Common myeloid progenitor, CD34-positive (primary cell): ENCODE measurements at regions not wholly inside any gene's neighbourhood (a gene's known extent, or its start where the extent isn't known, plus 50 kb on each side); places are given as distances from the start of the nearest gene placed in this dataset.

ENCODE experiments used
- CTCF ChIA-PET: fragments of 350-600 bp; sonication (Branson Sonifier 250); formaldehyde crosslinking; loops from one replicate; lab custom pipeline; 2021; ENCODE audit warnings: antibody characterized with exemption; lab: Charles Lee
- POLR2A ChIA-PET: fragments of 350-600 bp; sonication (Branson Sonifier 250); formaldehyde crosslinking; loops from one replicate; lab custom pipeline; 2021; ENCODE audit warnings: antibody characterized with exemption; lab: Charles Lee
- DNase-seq, 3 donors: peaks; one replicate each; pipeline versions ENCODE4 v3.0.0 to v3.0.0-alpha.2; 2013
- H3K27ac ChIP-seq, 2 experiments: 1 replicate in 1 of 2; 2 replicates in 1 of 2; pipeline ENCODE4 v1.7.0; 2013; ENCODE audit warnings: inconsistent platforms in 2 of 2, low read length in 2 of 2, mild to moderate bottlenecking in 2 of 2, low read depth in 1 of 2, moderate library complexity in 1 of 2; ENCODE audit not compliant: severe bottlenecking in 2 of 2, insufficient read depth in 1 of 2, poor library complexity in 1 of 2
- H3K27me3 ChIP-seq, 5 experiments: replicated peaks in 2 of 5; 1 replicate in 3 of 5; 2 replicates in 2 of 5; pipeline versions ENCODE4 v1.6.1 to v1.7.0; 2013; ENCODE audit warnings: low read length in 4 of 5, mild to moderate bottlenecking in 2 of 5, moderate library complexity in 2 of 5, inconsistent platforms in 1 of 5; ENCODE audit not compliant: insufficient read depth in 5 of 5, control insufficient read depth in 4 of 5
- H3K36me3 ChIP-seq, 4 experiments: 1 replicate in 2 of 4; 2 replicates in 2 of 4; pipeline versions ENCODE4 v1.6.1 to v1.7.0; 2013; ENCODE audit warnings: low read length in 3 of 4, control low read depth in 1 of 4, mild to moderate bottlenecking in 1 of 4; ENCODE audit not compliant: control insufficient read depth in 4 of 4, insufficient read depth in 4 of 4
- H3K4me1 ChIP-seq, 4 experiments: 1 replicate in 3 of 4; 2 replicates in 1 of 4; pipeline versions ENCODE4 v1.6.1 to v1.7.1; 2013; ENCODE audit warnings: low read length in 3 of 4, mild to moderate bottlenecking in 3 of 4, control low read depth in 1 of 4, inconsistent platforms in 1 of 4, moderate library complexity in 1 of 4; ENCODE audit not compliant: control insufficient read depth in 4 of 4, insufficient read depth in 4 of 4; ENCODE audit errors: control extremely low read depth in 1 of 4
- H3K4me3 ChIP-seq, 7 experiments: 1 replicate in 4 of 7; 2 replicates in 3 of 7; pipeline versions ENCODE4 v1.5.1 to v1.7.0; 2013; ENCODE audit warnings: mild to moderate bottlenecking in 7 of 7, low read length in 6 of 7, moderate library complexity in 6 of 7, inconsistent platforms in 2 of 7, low read depth in 2 of 7, control low read depth in 1 of 7; ENCODE audit not compliant: insufficient read depth in 4 of 7, control insufficient read depth in 1 of 7; ENCODE audit errors: extremely low read depth in 1 of 7
- H3K9me3 ChIP-seq, 5 experiments: 1 replicate in 4 of 5; 2 replicates in 1 of 5; pipeline versions ENCODE4 v1.6.1 to v1.7.1; 2013; ENCODE audit warnings: low read length in 4 of 5, mild to moderate bottlenecking in 2 of 5, inconsistent platforms in 1 of 5, low read depth in 1 of 5, moderate library complexity in 1 of 5; ENCODE audit not compliant: control insufficient read depth in 4 of 5, insufficient read depth in 2 of 5; ENCODE audit errors: control extremely low read depth in 1 of 5
- WGBS: methylation state at CpG from one replicate; pipeline ENCODE4 v1.1.5; 2013; ENCODE audit not compliant: insufficient coverage; 5-methylcytosine and 5-hydroxymethylcytosine counted together

- Histone ChIP-seq H3K4me3 (no peak overlapping the region), H3K9me3 (peaks cover 0 to 4% (median 0%) of the 10 kb centered on the region in 5 experiments), H3K27ac (no peak overlapping the region), H3K4me1 (peaks cover 2 to 16% (median 15%) of the 10 kb centered on the region in 4 experiments), H3K36me3 (no peaks in the 10 kb centered on the region), H3K27me3 (no peaks in the 10 kb centered on the region)
- ChIA-PET CTCF (interaction anchor here (1.1 to 2.0 kb wide), 3 partner anchors 9 to 19 kb away, joined by 3 to 6 read pairs (median 4); no protein-coding TSS in a partner anchor), POLR2A (interaction anchor here (0.6 to 1.1 kb wide), 2 partner anchors 17 to 211 kb away, joined by 3 read pairs; no protein-coding TSS in a partner anchor)
- 89% methylated on average over 3 of the region's 3 CpGs for WGBS
- DNase-seq = no peak
These were observed 186.7 kb upstream of the CST7 start for GRCh38 chr20:24762371-24762770.

- no peak for DNase-seq
- Histone ChIP-seq H3K36me3 (no peaks in the 10 kb centered on the region), H3K27me3 (no peaks in the 10 kb centered on the region), H3K4me1 (peaks cover 2 to 20% (median 15%) of the 10 kb centered on the region in 4 experiments), H3K9me3 (peaks cover 0 to 4% (median 0%) of the 10 kb centered on the region in 5 experiments), H3K27ac (no peak overlapping the region), H3K4me3 (no peak overlapping the region)
- 94% methylated on average over 2 of the region's 4 CpGs for WGBS
- ChIA-PET POLR2A (interaction anchor here (0.6 to 1.1 kb wide), 2 partner anchors 17 to 210 kb away, joined by 3 read pairs; no protein-coding TSS in a partner anchor), CTCF (interaction anchor here (1.1 to 2.0 kb wide), 3 partner anchors 9 to 18 kb away, joined by 3 to 6 read pairs (median 4); no protein-coding TSS in a partner anchor)
These were observed 186.2 kb upstream of the CST7 start for GRCh38 chr20:24762791-24763350.

GRCh38 chr20:24763386-24764026, 185.6 kb upstream of the CST7 start:
- Histone ChIP-seq H3K36me3 (no peaks in the 10 kb centered on the region), H3K27me3 (no peaks in the 10 kb centered on the region), H3K9me3 (peaks cover 0 to 4% (median 0%) of the 10 kb centered on the region in 5 experiments), H3K4me1 (peaks cover 2 to 24% (median 15%) of the 10 kb centered on the region in 4 experiments), H3K4me3 (peak overlapping the region in 1 of 7 experiments; percentile 8), H3K27ac (no peak overlapping the region)
- POLR2A ChIA-PET = interaction anchor here (1.1 kb wide), 1 partner anchor 18 kb away, joined by 3 read pairs; no protein-coding TSS in a partner anchor
- DNase-seq = peak in 2 of 3 donors; percentile 42 to 51
- WGBS = 7% methylated on average over 22 of the region's 26 CpGs
- CTCF ChIA-PET = interaction anchor here (1.1 to 2.0 kb wide), 3 partner anchors 8 to 18 kb away, joined by 3 to 6 read pairs (median 4); no protein-coding TSS in a partner anchor

- Histone ChIP-seq H3K4me3 (no peak overlapping the region), H3K36me3 (no peaks in the 10 kb centered on the region), H3K9me3 (peaks cover 0 to 4% (median 0%) of the 10 kb centered on the region in 5 experiments), H3K4me1 (peaks cover 2 to 24% (median 17%) of the 10 kb centered on the region in 4 experiments), H3K27me3 (no peaks in the 10 kb centered on the region), H3K27ac (no peak overlapping the region)
- 96% methylated on average over 16 of the region's 16 CpGs for WGBS
- no peak for DNase-seq
- POLR2A ChIA-PET = no interaction called here
- CTCF ChIA-PET = interaction anchor here (2.0 kb wide), 1 partner anchor 16 kb away, joined by 6 read pairs; no protein-coding TSS in a partner anchor
These were observed 184.9 kb upstream of the CST7 start for GRCh38 chr20:24764027-24764793.

- CTCF ChIA-PET = no interaction called here
- 96% methylated on average over 5 of the region's 9 CpGs for WGBS
- peaks cover 2 to 24% (median 17%) of the 10 kb centered on the region in 4 experiments for H3K4me1 ChIP-seq
- H3K4me3 ChIP-seq = no peak overlapping the region
- POLR2A ChIA-PET = no interaction called here
- no peak overlapping the region for H3K27ac ChIP-seq
- H3K36me3 ChIP-seq = no peaks in the 10 kb centered on the region
- peaks cover 0 to 4% (median 0%) of the 10 kb centered on the region in 5 experiments for H3K9me3 ChIP-seq
- no peaks in the 10 kb centered on the region for H3K27me3 ChIP-seq
- no peak for DNase-seq
These were observed 184.3 kb upstream of the CST7 start for GRCh38 chr20:24764794-24765202.

GRCh38 chr20:24765316-24766142, 183.5 kb upstream of the CST7 start:
- DNase-seq = no peak
- no peaks in the 10 kb centered on the region for H3K27me3 ChIP-seq
- ChIA-PET POLR2A (no interaction called here), CTCF (interaction anchor here (2.3 kb wide), 1 partner anchor 15 kb away, joined by 9 read pairs; no protein-coding TSS in a partner anchor)
- H3K4me3 ChIP-seq = no peak overlapping the region
- 96% methylated on average over 12 of the region's 12 CpGs for WGBS
- no peak overlapping the region for H3K27ac ChIP-seq
- H3K9me3 ChIP-seq = peaks cover 0 to 2% (median 0%) of the 10 kb centered on the region in 5 experiments
- no peaks in the 10 kb centered on the region for H3K36me3 ChIP-seq
- peaks cover 2 to 24% (median 17%) of the 10 kb centered on the region in 4 experiments for H3K4me1 ChIP-seq
